Ovary (tissue), 3 donors: ENCODE measurements at regions not wholly inside any gene's neighbourhood (a gene's known extent, or its start where the extent isn't known, plus 50 kb on each side); places are given as distances from the start of the nearest gene placed in this dataset.

Source experiments
- EP300 ChIP-seq: sonication (generic); formaldehyde crosslinking; IDR thresholded peaks from one replicate; pipeline ENCODE4 v1.6.1; 2017; ENCODE audit warnings: antibody characterized with exemption
- POLR2A ChIP-seq: fragments of 450-650 bp; IDR thresholded peaks from one replicate; pipeline ENCODE4 v1.6.1; 2017; ENCODE audit warnings: antibody characterized with exemption, mild to moderate bottlenecking, moderate library complexity
- TF ChIP-seq, protein P1 (sequence below), 3 donors: fragments of 450-650 bp in 2 of 3; fragments of 200-600 bp in 1 of 3; IDR thresholded peaks; one replicate each; pipeline versions ENCODE4 v1.5.1 to v1.8.0; 2016 to 2022; ENCODE audit warnings: antibody characterized with exemption in 3 of 3, mild to moderate bottlenecking in 1 of 3
- donor health status: DM: no; HTN: no; CAD: no.

- TF ChIP-seq, protein P1, sequence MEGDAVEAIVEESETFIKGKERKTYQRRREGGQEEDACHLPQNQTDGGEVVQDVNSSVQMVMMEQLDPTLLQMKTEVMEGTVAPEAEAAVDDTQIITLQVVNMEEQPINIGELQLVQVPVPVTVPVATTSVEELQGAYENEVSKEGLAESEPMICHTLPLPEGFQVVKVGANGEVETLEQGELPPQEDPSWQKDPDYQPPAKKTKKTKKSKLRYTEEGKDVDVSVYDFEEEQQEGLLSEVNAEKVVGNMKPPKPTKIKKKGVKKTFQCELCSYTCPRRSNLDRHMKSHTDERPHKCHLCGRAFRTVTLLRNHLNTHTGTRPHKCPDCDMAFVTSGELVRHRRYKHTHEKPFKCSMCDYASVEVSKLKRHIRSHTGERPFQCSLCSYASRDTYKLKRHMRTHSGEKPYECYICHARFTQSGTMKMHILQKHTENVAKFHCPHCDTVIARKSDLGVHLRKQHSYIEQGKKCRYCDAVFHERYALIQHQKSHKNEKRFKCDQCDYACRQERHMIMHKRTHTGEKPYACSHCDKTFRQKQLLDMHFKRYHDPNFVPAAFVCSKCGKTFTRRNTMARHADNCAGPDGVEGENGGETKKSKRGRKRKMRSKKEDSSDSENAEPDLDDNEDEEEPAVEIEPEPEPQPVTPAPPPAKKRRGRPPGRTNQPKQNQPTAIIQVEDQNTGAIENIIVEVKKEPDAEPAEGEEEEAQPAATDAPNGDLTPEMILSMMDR (IDR thresholded peaks at IDR 0.05), result no peak
- TF ChIP-seq EP300 (no peak), POLR2A (no peak)
Measured at GRCh38 chr14:97517566-97518234, 720.5 kb downstream of the VRK1 start.
